ENCODE measurements at regions not wholly inside any gene's neighbourhood (a gene's known extent, or its start where the extent isn't known, plus 50 kb on each side); places are given as distances from the start of the nearest gene placed in this dataset.
"Not testable (repeated sequence)": the region's sequence is repeated elsewhere in the genome, so short reads cannot be mapped to it uniquely, and the experiment has no call there.

- no peak overlapping the region for H3K4me3 ChIP-seq (replicated peaks in 1 of 3; ENCODE audit: low read depth in 2 of 3, low read length in 3 of 3)
- Mint-ChIP-seq H3K36me3 (no peaks in the 10 kb centered on the region), H3K27me3 (ENCODE audit: low read depth in 3 of 3) (no peaks in the 10 kb centered on the region), H3K4me1 (no peaks in the 10 kb centered on the region), H3K9me3 (peaks cover 0 to 2% (median 0%) of the 10 kb centered on the region in 7 donors), H3K4me3 (no peak overlapping the region), H3K27ac (no peak overlapping the region)
- H3K4me2 ChIP-seq (replicated peaks; ENCODE audit: extremely low read depth, low read length, poor library complexity, severe bottlenecking) = no peak overlapping the region
- H3K4me1 ChIP-seq (ENCODE audit: control insufficient read depth in 1 of 2, insufficient read depth in 2 of 2, low read length in 2 of 2) = no peaks in the 10 kb centered on the region
- no peaks in the 10 kb centered on the region for H4K20me1 ChIP-seq (ENCODE audit: insufficient read depth, low read length)
- H2AFZ ChIP-seq (ENCODE audit: insufficient read depth, low read depth, low read length, poor library complexity, severe bottlenecking) = no peak overlapping the region
- H3K27me3 ChIP-seq (ENCODE audit: control insufficient read depth in 2 of 2, insufficient read depth in 2 of 2, low read length in 2 of 2) = no peaks in the 10 kb centered on the region
- peaks cover 0 to 4% of the 10 kb centered on the region in 2 donors for H3K9me3 ChIP-seq (replicated peaks in 1 of 2; ENCODE audit: control insufficient read depth in 1 of 2, insufficient read depth in 1 of 2, low read length in 2 of 2)
- H3K36me3 ChIP-seq (replicated peaks in 1 of 2; ENCODE audit: control insufficient read depth in 1 of 2, insufficient read depth in 2 of 2, low read length in 2 of 2) = no peaks in the 10 kb centered on the region
- TF ChIP-seq, protein P1, sequence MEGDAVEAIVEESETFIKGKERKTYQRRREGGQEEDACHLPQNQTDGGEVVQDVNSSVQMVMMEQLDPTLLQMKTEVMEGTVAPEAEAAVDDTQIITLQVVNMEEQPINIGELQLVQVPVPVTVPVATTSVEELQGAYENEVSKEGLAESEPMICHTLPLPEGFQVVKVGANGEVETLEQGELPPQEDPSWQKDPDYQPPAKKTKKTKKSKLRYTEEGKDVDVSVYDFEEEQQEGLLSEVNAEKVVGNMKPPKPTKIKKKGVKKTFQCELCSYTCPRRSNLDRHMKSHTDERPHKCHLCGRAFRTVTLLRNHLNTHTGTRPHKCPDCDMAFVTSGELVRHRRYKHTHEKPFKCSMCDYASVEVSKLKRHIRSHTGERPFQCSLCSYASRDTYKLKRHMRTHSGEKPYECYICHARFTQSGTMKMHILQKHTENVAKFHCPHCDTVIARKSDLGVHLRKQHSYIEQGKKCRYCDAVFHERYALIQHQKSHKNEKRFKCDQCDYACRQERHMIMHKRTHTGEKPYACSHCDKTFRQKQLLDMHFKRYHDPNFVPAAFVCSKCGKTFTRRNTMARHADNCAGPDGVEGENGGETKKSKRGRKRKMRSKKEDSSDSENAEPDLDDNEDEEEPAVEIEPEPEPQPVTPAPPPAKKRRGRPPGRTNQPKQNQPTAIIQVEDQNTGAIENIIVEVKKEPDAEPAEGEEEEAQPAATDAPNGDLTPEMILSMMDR (IDR thresholded peaks at IDR 0.05) = no peak
- no peak overlapping the region for H3K27ac ChIP-seq (ENCODE audit: low read depth in 1 of 2, low read length in 2 of 2)
- intact Hi-C loops (cut with micrococcal nuclease) = no loop called here
- H3K9ac ChIP-seq (ENCODE audit: insufficient read depth, low read length, poor library complexity, severe bottlenecking) = no peak overlapping the region
- no peaks in the 10 kb centered on the region for H3K79me2 ChIP-seq (ENCODE audit: insufficient read depth, low read length)
- no peak for DNase-seq
- 84% methylated on average over 7 of the region's 10 CpGs for WGBS (ENCODE audit: insufficient coverage)
Observed at GRCh38 chr2:125408874-125409538, 1247.0 kb upstream of the GYPC start.

DNA sequence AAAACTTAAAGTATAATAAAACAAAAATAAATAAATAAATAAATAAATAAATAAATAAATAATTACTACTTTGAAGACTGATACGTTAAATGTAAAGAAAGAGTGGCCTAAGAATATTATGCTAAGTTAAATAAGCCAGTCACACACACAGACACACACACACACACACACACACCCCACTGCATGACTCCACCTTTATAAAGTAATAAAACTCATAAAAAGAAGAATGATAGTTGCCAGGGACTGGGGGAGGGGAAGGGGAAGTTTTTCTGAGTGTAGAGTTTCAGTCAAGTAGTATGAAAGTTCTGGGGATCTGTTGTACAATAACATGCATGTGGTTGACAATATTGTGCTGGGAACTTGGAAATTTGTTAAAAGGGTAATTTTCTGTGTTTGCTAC, 1237.5 kb upstream of the GYPC start:
- no peaks in the 10 kb centered on the region for H3K27me3 Mint-ChIP-seq (ENCODE audit: low read depth in 3 of 3)
- no peaks in the 10 kb centered on the region for H3K79me2 ChIP-seq (ENCODE audit: insufficient read depth, low read length)
- H3K36me3 ChIP-seq (replicated peaks in 1 of 2; ENCODE audit: control insufficient read depth in 1 of 2, insufficient read depth in 2 of 2, low read length in 2 of 2) = no peaks in the 10 kb centered on the region
- no peak overlapping the region for H3K4me2 ChIP-seq (replicated peaks; ENCODE audit: extremely low read depth, low read length, poor library complexity, severe bottlenecking)
- no peak overlapping the region for H3K4me3 ChIP-seq (replicated peaks in 1 of 3; ENCODE audit: low read depth in 2 of 3, low read length in 3 of 3)
- TF ChIP-seq, protein P1 (IDR thresholded peaks at IDR 0.05) = no peak
- no peaks in the 10 kb centered on the region for H3K27me3 ChIP-seq (ENCODE audit: control insufficient read depth in 2 of 2, insufficient read depth in 2 of 2, low read length in 2 of 2)
- H2AFZ ChIP-seq (ENCODE audit: insufficient read depth, low read depth, low read length, poor library complexity, severe bottlenecking) = no peak overlapping the region
- no peak for DNase-seq
- no peaks in the 10 kb centered on the region for H3K4me1 Mint-ChIP-seq
- no peak overlapping the region for H3K27ac ChIP-seq (ENCODE audit: low read depth in 1 of 2, low read length in 2 of 2)
- no peak overlapping the region for H3K27ac Mint-ChIP-seq
- H3K9ac ChIP-seq (ENCODE audit: insufficient read depth, low read length, poor library complexity, severe bottlenecking) = no peak overlapping the region
- peaks cover 0 to 12% (median 4%) of the 10 kb centered on the region in 7 donors for H3K9me3 Mint-ChIP-seq
- H3K4me1 ChIP-seq (ENCODE audit: control insufficient read depth in 1 of 2, insufficient read depth in 2 of 2, low read length in 2 of 2) = no peaks in the 10 kb centered on the region
- no CpG with 5 or more reads among the region's 1 CpG for WGBS (ENCODE audit: insufficient coverage)
- no peaks in the 10 kb centered on the region for H3K36me3 Mint-ChIP-seq
- H3K4me3 Mint-ChIP-seq = no peak overlapping the region
- H3K9me3 ChIP-seq (replicated peaks in 1 of 2; ENCODE audit: control insufficient read depth in 1 of 2, insufficient read depth in 1 of 2, low read length in 2 of 2) = peaks cover 5% of the 10 kb centered on the region in 2 donors
- H4K20me1 ChIP-seq (ENCODE audit: insufficient read depth, low read length) = no peaks in the 10 kb centered on the region
- intact Hi-C loops (cut with micrococcal nuclease) = no loop called here

DNA sequence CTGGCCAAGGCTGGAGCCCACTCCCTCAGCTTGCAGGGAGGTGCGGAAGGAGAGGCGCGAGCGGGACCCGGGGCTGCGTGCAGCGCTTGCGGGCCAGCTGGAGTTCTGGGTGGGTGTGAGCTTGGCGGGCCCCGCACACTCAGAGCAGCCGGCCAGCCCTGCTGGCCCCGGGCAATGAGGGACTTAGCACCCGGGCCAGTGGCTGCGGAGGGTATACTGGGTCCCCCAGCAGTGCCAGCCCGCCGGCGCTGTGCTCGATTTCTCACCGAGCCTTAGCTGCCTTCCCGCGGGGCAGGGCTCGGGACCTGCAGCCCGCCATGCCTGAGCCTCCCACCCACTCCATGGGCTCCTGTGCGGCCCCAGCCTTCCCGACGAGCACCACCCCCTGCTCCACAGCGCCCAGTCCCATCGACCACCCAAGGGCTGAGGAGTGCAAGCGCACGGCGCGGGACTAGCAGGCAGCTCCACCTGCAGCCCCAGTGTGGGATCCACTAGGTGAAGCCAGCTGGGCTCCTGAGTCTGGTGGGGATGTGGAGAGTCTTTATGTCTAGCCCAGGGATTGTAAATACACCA, 1233.7 kb upstream of the GYPC start:
- H3K27ac Mint-ChIP-seq; H3K9me3 ChIP-seq (replicated peaks in 1 of 2; ENCODE audit: control insufficient read depth in 1 of 2, insufficient read depth in 1 of 2, low read length in 2 of 2); H3K27ac ChIP-seq (ENCODE audit: low read depth in 1 of 2, low read length in 2 of 2); DNase-seq; intact Hi-C loops (cut with micrococcal nuclease); H2AFZ ChIP-seq (ENCODE audit: insufficient read depth, low read depth, low read length, poor library complexity, severe bottlenecking); H3K27me3 ChIP-seq (ENCODE audit: control insufficient read depth in 2 of 2, insufficient read depth in 2 of 2, low read length in 2 of 2); H3K4me3 ChIP-seq (replicated peaks in 1 of 3; ENCODE audit: low read depth in 2 of 3, low read length in 3 of 3); H3K4me1 ChIP-seq (ENCODE audit: control insufficient read depth in 1 of 2, insufficient read depth in 2 of 2, low read length in 2 of 2); H3K27me3 Mint-ChIP-seq (ENCODE audit: low read depth in 3 of 3); H3K36me3 Mint-ChIP-seq; H3K4me3 Mint-ChIP-seq; H3K36me3 ChIP-seq (replicated peaks in 1 of 2; ENCODE audit: control insufficient read depth in 1 of 2, insufficient read depth in 2 of 2, low read length in 2 of 2); H3K4me1 Mint-ChIP-seq; H3K9ac ChIP-seq (ENCODE audit: insufficient read depth, low read length, poor library complexity, severe bottlenecking); H3K4me2 ChIP-seq (replicated peaks; ENCODE audit: extremely low read depth, low read length, poor library complexity, severe bottlenecking); H4K20me1 ChIP-seq (ENCODE audit: insufficient read depth, low read length); H3K79me2 ChIP-seq (ENCODE audit: insufficient read depth, low read length): not testable (repeated sequence)
- 98% methylated on average over 12 of the region's 32 CpGs for WGBS (ENCODE audit: insufficient coverage)
- peaks cover 0 to 11% (median 5%) of the 10 kb centered on the region in 7 donors for H3K9me3 Mint-ChIP-seq
